GM19467 (cell line): ENCODE measurements at regions not wholly inside any gene's neighbourhood (a gene's known extent, or its start where the extent isn't known, plus 50 kb on each side); places are given as distances from the start of the nearest gene placed in this dataset.
A peak's percentile ranks its signal among the peaks of the same experiment; 100 is the strongest.
"Not testable (repeated sequence)": the region's sequence is repeated elsewhere in the genome, so short reads cannot be mapped to it uniquely, and the experiment has no call there.

Experiments used
- ATAC-seq: cut with Tn5 transposase; IDR thresholded peaks from one replicate; pipeline ENCODE4 v1.9.1; 2021; ENCODE audit warnings: mild to moderate bottlenecking, moderate library complexity; ENCODE audit not compliant: unreplicated experiment

- no peak for ATAC-seq
Observed at GRCh38 chr11:110514967-110515366, 85.2 kb downstream of the FDX1 start.

DNA sequence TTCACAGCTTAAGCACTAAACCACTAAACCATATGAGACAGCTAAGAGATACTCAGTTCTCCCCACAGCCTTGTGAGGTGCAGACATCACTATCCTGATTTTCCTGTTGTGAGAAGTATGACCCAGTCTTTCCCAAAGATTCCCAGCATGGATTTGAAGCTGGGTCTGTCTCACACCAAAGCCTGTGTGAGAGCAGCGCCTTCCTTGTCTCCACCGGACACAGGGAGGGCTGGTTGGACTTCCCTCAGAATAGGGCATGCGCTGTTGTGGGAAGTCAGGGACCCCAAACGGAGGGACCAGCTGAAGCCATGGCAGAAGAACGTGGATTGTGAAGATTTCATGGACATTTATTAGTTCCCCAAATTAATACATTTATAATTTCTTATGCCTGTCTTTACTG, 87.6 kb downstream of the FDX1 start:
- ATAC-seq = not testable (repeated sequence)

DNA sequence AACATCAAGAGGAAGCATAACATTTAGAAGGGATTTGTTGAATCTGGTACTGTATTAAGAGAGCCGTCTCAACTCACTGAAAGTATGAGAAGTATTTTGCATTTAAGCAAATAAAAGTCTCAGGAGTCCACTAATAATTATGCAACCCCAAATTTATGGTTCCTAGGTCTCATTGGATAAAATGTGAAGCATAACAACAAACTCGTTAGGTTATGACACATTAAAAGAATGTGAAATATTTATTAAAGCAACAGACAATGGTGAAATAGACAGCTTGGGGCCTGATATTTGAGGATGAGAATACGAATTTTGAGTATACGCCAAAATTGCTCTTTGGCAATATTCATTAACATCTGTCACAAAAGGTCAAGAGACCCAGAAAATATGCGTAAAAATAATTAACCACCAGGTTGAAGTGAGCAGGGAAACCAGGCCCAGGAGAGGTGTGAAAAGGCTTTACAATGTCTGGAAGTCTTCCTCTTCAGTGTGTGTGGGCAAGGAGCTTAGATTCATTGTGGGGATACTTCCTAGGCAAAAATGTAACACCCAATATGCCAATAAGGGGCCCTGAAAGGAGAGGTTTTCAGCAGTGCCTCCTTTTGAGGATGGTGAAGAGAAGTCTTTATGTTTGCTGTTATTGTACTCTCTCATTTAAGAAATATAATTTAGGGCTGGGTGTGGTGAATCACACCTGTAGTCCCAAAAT, 89.2 kb downstream of the FDX1 start:
- no peak for ATAC-seq

DNA sequence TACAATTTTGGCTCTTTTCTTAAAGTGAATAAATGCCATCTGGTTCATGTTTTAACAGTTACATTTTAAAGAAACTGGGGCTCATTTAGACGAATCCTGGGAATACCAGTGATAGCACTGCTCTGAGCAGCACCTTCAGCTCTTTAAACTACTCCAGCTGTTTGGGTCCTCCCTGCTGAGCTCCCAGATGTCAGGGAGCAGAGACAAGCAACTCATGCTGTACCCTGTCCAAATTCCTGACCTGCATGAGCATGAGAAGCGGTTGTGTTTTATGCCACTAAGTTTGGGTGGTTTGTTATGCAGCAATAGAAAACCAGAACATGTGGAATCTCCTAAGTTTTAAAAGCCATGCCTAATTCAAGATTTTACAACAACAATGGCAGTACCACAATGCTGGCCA, 90.0 kb downstream of the FDX1 start:
- no peak for ATAC-seq

- ATAC-seq = no peak
Observed at GRCh38 chr11:110522471-110522870, 92.7 kb downstream of the FDX1 start.

DNA sequence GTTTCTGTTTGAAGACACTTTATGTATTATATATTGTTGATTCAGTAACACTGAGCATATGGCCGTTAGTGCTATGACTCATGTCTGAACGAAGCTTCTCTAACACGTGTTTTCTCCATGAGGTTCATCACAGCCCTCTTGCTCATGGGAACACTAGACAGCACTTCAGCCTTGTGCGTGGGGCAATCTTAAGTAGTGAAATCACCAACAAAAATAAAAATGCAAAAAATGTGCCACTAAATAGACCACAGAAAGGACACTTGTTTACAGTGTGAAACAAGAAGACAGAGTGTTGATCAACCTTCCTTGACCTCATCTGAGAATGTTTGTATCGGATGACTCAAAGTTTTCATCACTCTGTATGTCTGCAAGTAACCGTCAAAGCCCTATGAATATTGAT, 94.5 kb downstream of the FDX1 start:
- no peak for ATAC-seq

DNA sequence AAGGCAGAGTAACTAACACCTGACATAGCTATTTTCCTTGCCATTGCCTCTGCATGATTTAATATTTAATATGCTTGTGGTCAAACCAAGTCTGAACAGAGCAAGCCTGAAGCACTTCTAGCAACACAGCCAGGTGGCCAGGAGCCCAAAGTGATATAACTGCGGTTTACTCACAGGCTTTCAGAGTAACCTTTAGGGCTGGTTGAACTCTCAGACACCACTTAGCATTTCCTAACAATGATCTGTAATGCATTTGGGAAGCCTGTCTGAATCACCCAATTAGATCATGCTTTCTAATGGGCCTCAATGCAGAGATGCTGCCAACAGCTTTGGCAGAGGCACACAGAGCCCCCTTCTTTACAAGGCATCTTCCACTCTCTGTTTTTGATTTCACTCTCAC, 96.1 kb downstream of the FDX1 start:
- peak; percentile 81 for ATAC-seq

DNA sequence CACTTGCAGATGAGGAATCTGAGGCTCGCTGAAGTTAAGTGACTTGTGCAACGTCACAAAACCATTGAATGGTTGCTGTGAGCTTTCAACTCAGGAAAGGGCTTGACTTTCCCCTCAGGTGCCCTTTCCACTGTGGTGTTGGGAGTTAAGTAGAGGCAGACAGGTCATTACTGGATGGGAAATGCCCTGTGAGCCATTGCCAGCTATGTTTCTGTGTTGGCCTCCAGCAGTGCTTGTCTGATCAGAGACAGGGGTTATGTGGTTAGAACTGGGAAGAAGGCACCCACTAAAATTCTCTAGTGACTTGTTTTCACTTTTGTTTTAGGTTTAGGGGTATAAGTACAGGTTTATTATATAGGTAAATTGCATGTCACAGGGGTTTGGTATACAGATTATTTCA, 96.6 kb downstream of the FDX1 start:
- peak; percentile 50 for ATAC-seq
